ENCODE measurements at regions not wholly inside any gene's neighbourhood (a gene's known extent, or its start where the extent isn't known, plus 50 kb on each side); places are given as distances from the start of the nearest gene placed in this dataset.

- intact Hi-C loops (cut with micrococcal nuclease), result no loop called here
- peaks cover 9% of the 10 kb centered on the region for H3K9me3 Mint-ChIP-seq (ENCODE audit: unreplicated experiment)
- no peaks in the 10 kb centered on the region for H3K27me3 Mint-ChIP-seq (ENCODE audit: insufficient read depth, unreplicated experiment)
- peak; percentile 90 for DNase-seq (ENCODE audit: unreplicated experiment)
- ChIA-PET POLR2A (interaction anchor here (0.7 to 1.7 kb wide), 4 partner anchors 14 to 232 kb away, joined by 3 to 10 read pairs (median 4); partner anchors contain the start of genes FUT8 and MAX), CTCF (no interaction called here)
- no peaks in the 10 kb centered on the region for H3K36me3 Mint-ChIP-seq (ENCODE audit: insufficient read depth, unreplicated experiment)
- BruUV-seq (replicated peaks), result no TSS peak
- peak overlapping the region; percentile 47 for H3K27ac Mint-ChIP-seq (ENCODE audit: low read depth, unreplicated experiment)
- H3K4me1 Mint-ChIP-seq (ENCODE audit: insufficient read depth, unreplicated experiment), result peaks cover 27% of the 10 kb centered on the region
- no peak for TF ChIP-seq CTCF (IDR thresholded peaks at IDR 0.05; ENCODE audit: unreplicated experiment)
- no peak overlapping the region for H3K4me3 Mint-ChIP-seq (ENCODE audit: unreplicated experiment)
Measured at GRCh38 chr14:65179918-65180724, 77.8 kb upstream of the MAX start.

DNA sequence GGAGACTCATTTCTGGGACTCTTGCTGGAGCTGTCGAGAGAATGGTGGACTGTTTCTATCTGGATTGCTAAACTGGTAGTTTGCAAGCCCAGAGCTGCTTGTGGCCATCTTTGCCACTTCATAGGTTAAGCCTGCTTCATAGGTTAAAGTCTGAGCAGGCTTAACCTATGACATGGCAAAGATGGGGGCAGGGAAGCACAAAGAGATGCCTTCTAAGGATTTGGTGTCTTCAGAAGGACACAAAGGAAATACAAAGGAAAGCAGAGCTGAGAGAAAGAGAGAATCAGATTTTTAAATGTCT is 78.4 kb upstream of the MAX start:
- TF ChIP-seq CTCF (IDR thresholded peaks at IDR 0.05; ENCODE audit: unreplicated experiment), result no peak
- DNase-seq (ENCODE audit: unreplicated experiment), result no peak
- H3K4me1 Mint-ChIP-seq (ENCODE audit: insufficient read depth, unreplicated experiment), result peaks cover 27% of the 10 kb centered on the region
- H3K27ac Mint-ChIP-seq (ENCODE audit: low read depth, unreplicated experiment), result peak overlapping the region; percentile 47
- ChIA-PET POLR2A (interaction anchor here (0.7 to 1.7 kb wide), 4 partner anchors 14 to 231 kb away, joined by 3 to 10 read pairs (median 4); partner anchors contain the start of genes FUT8 and MAX), CTCF (interaction anchor here (1.7 kb wide), 1 partner anchor 12 kb away, joined by 4 read pairs; no protein-coding TSS in a partner anchor)
- intact Hi-C loops (cut with micrococcal nuclease), result no loop called here
- no peaks in the 10 kb centered on the region for H3K27me3 Mint-ChIP-seq (ENCODE audit: insufficient read depth, unreplicated experiment)
- no TSS peak for BruUV-seq (replicated peaks)
- H3K36me3 Mint-ChIP-seq (ENCODE audit: insufficient read depth, unreplicated experiment), result no peaks in the 10 kb centered on the region
- H3K9me3 Mint-ChIP-seq (ENCODE audit: unreplicated experiment), result peaks cover 9% of the 10 kb centered on the region
- H3K4me3 Mint-ChIP-seq (ENCODE audit: unreplicated experiment), result no peak overlapping the region

DNA sequence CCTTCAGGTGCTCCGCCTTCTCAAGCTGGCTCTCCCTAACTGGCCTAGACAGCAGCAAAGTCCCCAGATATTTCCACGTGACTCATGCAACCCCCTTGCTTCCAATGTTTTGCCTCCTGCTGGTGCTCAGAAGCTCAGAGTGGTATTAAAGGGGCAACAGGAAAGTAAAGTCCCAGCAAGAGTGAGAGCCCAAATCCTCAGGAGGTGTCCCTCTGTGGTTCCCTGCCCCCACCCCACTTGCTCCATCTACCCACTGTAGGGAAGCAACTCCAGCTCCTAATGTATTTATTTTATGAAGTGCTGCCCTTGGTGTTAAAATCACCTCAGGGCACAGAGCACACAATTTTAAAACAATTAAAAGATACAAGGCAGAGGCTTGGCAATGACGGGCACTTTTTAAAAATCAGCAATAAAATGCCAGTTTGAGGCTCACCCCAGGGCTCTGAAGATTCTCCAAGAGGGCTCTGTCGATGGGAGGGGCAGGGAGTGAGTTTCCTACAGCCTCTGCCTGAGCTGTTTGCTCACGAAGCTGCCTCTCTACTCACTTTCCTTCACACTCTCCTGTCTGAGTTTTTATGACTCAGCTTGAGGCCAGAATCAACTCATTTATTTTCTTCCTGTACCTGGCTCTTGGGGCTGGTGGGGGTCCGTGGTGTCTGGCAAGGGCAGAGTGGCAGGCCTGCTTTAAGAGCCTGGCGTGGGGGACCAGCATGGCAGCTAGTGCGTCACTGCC is 81.9 kb upstream of the MAX start:
- Mint-ChIP-seq H3K9me3 (ENCODE audit: unreplicated experiment) (peaks cover 9% of the 10 kb centered on the region), H3K36me3 (ENCODE audit: insufficient read depth, unreplicated experiment) (no peaks in the 10 kb centered on the region), H3K4me1 (ENCODE audit: insufficient read depth, unreplicated experiment) (peaks cover 27% of the 10 kb centered on the region), H3K4me3 (ENCODE audit: unreplicated experiment) (no peak overlapping the region), H3K27me3 (ENCODE audit: insufficient read depth, unreplicated experiment) (no peaks in the 10 kb centered on the region), H3K27ac (ENCODE audit: low read depth, unreplicated experiment) (peak overlapping the region; percentile 8)
- no peak for DNase-seq (ENCODE audit: unreplicated experiment)
- POLR2A ChIA-PET, result interaction anchor here (0.6 to 2.1 kb wide), 3 partner anchors 11 to 227 kb away, joined by 3 to 7 read pairs (median 3); no protein-coding TSS in a partner anchor
- no TSS peak for BruUV-seq (replicated peaks)
- CTCF ChIA-PET, result interaction anchor here (0.6 to 1.7 kb wide), 7 partner anchors 18 to 840 kb away, joined by 3 to 8 read pairs (median 4); no protein-coding TSS in a partner anchor
- intact Hi-C loops (cut with micrococcal nuclease), result no loop called here
- TF ChIP-seq CTCF (IDR thresholded peaks at IDR 0.05; ENCODE audit: unreplicated experiment), result no peak

DNA sequence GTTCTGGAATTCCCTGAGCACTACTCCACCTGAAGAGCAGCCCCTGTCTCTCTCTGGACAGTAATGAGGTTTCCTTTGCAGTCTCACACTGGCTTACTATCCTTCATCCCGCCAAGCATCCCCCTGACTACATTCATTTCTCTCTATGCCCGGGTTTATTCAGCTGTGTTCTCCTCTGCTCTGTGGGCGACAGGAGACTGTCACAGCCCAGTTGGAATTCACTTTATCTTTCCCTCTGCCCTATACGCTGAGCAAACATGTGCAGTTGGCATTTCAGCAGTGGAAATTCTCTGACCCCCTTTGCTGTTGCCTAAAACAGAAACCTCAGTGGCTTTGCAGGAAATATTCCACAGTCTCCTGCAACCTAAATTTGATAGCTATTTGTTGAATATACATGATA is 83.5 kb upstream of the MAX start:
- no peaks in the 10 kb centered on the region for H3K27me3 Mint-ChIP-seq (ENCODE audit: insufficient read depth, unreplicated experiment)
- no peak for DNase-seq (ENCODE audit: unreplicated experiment)
- peaks cover 12% of the 10 kb centered on the region for H3K4me1 Mint-ChIP-seq (ENCODE audit: insufficient read depth, unreplicated experiment)
- peaks cover 9% of the 10 kb centered on the region for H3K9me3 Mint-ChIP-seq (ENCODE audit: unreplicated experiment)
- H3K27ac Mint-ChIP-seq (ENCODE audit: low read depth, unreplicated experiment), result no peak overlapping the region
- no peaks in the 10 kb centered on the region for H3K36me3 Mint-ChIP-seq (ENCODE audit: insufficient read depth, unreplicated experiment)
- no peak overlapping the region for H3K4me3 Mint-ChIP-seq (ENCODE audit: unreplicated experiment)
- ChIA-PET CTCF (interaction anchor here (0.7 to 1.1 kb wide), 4 partner anchors 9 to 289 kb away, joined by 3 to 4 read pairs (median 3); no protein-coding TSS in a partner anchor), POLR2A (interaction anchor here (1.0 kb wide), 1 partner anchor 25 kb away, joined by 3 read pairs; no protein-coding TSS in a partner anchor)
- no TSS peak for BruUV-seq (replicated peaks)
- intact Hi-C loops (cut with micrococcal nuclease), result no loop called here
- no peak for TF ChIP-seq CTCF (IDR thresholded peaks at IDR 0.05; ENCODE audit: unreplicated experiment)

Data from MCF 10A (cell line).